Coronary artery (tissue), 2 donors: ENCODE measurements at regions not wholly inside any gene's neighbourhood (a gene's known extent, or its start where the extent isn't known, plus 50 kb on each side); places are given as distances from the start of the nearest gene placed in this dataset.
A peak's percentile ranks its signal among the peaks of the same experiment; 100 is the strongest.

Experiments used
- DNase-seq: peaks from one replicate; pipeline ENCODE4 v3.0.0-alpha.2; 2017; ENCODE audit warnings: low spot score
- H3K27ac ChIP-seq, 2 donors: fragments of 200-600 bp; sonication (generic); one replicate each; pipeline ENCODE4 v1.5.1; 2016 to 2019
- H3K4me3 ChIP-seq: fragments of 200-600 bp; sonication (generic); 2 replicates; pipeline ENCODE4 v1.5.1; 2016; ENCODE audit warnings: mild to moderate bottlenecking, moderate library complexity
- TF ChIP-seq, protein P1 (sequence below): fragments of 200-600 bp; sonication (generic); IDR thresholded peaks from one replicate; pipeline ENCODE4 v1.5.1; 2019; ENCODE audit warnings: antibody characterized with exemption

DNA sequence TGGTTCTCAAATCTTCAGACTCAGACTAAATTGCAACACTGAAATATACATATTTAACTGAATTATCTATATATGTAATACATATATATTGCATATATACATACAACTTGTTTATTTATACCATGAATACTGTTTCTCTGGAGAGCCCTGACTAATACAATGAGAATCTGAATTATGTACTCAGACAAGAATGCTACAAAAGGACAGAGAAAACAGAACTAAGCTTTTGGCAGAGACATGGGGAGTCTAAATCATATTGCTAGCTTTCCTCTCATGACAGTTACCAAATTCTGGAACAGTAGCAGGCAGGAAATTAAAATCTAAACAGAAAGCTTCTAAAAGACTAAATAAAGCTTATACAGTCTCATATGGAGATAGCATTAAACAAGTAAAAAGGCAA lies 142.4 kb upstream of the KCNMB2 start:
- Histone ChIP-seq H3K4me3 (no peak overlapping the region), H3K27ac (peak overlapping the region; percentile 9 to 35)
- DNase-seq: no peak
- TF ChIP-seq, protein P1, sequence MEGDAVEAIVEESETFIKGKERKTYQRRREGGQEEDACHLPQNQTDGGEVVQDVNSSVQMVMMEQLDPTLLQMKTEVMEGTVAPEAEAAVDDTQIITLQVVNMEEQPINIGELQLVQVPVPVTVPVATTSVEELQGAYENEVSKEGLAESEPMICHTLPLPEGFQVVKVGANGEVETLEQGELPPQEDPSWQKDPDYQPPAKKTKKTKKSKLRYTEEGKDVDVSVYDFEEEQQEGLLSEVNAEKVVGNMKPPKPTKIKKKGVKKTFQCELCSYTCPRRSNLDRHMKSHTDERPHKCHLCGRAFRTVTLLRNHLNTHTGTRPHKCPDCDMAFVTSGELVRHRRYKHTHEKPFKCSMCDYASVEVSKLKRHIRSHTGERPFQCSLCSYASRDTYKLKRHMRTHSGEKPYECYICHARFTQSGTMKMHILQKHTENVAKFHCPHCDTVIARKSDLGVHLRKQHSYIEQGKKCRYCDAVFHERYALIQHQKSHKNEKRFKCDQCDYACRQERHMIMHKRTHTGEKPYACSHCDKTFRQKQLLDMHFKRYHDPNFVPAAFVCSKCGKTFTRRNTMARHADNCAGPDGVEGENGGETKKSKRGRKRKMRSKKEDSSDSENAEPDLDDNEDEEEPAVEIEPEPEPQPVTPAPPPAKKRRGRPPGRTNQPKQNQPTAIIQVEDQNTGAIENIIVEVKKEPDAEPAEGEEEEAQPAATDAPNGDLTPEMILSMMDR: no peak

DNA sequence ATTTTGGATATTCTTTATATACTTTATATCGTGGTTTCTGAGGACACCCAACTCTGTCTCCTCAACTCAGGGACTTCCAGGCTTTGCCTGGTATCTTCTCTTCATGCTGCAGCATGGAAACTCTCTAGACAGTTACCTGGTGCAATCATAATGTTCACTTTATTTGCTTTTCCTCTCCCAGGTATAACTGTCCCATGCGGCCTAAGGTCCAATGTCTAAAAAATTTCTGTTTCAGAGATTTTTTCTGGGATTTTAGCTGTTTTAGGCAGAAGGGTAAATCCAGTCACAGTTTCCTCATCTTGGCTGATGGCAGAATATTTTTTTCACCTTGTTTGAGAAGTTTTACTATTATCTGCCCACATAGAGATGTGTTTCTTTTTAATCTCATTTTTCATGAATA lies 139.9 kb upstream of the KCNMB2 start:
- DNase-seq: no peak
- no peak overlapping the region for H3K27ac ChIP-seq
- TF ChIP-seq, protein P1: no peak
- H3K4me3 ChIP-seq: no peak overlapping the region

DNA sequence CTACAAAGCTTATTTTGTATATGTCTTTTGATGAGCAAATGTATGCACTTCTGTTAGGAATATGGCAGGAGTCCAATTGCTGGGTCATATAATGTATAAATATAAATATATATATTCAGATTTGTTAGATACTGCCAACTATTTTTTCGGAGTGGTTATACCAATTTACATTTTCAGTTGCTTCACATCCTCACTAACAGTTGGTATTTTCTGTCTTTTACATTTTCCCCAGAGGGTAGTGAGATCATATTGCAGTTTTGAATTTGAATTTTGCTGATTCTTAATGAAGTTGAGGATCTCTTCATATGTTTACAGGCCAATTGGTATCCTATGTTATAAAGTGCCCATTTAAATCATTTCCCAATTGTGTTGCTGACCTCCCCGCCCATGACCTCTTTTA lies 139.0 kb upstream of the KCNMB2 start:
- no peak for DNase-seq
- no peak overlapping the region for H3K4me3 ChIP-seq
- TF ChIP-seq, protein P1: no peak
- no peak overlapping the region for H3K27ac ChIP-seq

DNA sequence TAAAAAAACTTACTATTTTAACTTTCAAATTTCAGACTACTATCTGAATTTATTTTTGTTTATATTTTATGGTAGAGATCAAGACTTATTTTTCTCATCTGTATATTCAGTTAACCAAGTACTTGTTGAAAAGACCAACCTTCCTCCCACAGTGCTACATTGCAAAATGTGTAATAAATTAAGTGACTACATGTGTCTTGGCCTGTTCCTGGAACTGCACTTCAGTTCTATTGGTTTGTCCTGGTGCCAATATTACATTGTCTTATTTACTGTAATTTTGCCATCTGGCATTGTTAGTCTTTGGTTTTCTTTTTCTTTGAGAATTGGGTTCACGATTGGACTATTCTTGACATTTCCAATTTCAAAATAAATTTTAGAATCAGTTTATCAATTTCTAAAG lies 138.4 kb upstream of the KCNMB2 start:
- no peak for DNase-seq
- Histone ChIP-seq H3K27ac (no peak overlapping the region), H3K4me3 (no peak overlapping the region)
- TF ChIP-seq, protein P1: no peak

DNA sequence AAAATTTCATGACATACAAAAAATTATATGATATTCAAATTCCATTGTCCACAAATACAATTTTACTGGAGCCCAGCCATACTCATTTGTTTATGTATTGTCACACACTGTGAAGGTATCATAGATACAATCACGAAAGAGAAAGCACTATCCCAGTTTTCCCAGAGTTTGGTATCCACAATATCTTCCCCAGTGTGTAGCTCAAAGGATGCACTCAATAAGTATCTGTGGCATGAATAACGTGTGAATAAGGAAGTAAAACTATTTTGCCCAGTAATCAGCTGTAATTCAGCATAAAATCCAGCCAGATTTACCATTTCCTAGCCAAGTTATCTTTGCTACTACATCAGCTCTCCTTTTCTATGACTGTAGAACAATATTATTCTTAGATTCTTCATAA lies 131.3 kb upstream of the KCNMB2 start:
- DNase-seq: no peak
- Histone ChIP-seq H3K27ac (no peak overlapping the region), H3K4me3 (no peak overlapping the region)
- TF ChIP-seq, protein P1: no peak

DNA sequence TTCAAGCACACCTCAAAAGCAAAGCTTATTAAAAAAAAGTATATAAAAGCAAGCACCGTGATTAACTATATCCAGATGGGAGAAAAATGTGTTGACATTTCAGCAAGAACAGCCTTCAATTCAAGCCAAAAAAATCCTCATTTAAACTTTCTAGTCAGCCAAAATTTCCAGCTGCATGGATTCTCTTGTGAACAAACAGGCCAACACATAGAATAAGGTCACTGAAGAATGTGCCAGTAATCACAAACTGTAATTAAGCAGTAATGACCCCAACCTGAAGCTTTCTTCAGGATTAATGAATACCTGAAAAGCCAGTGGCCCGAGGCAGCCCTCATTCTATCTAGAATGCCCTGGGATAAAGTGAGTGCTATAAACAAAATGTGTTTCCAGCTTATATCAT lies 130.7 kb upstream of the KCNMB2 start:
- no peak overlapping the region for H3K27ac ChIP-seq
- DNase-seq: no peak
- TF ChIP-seq, protein P1: no peak
- no peak overlapping the region for H3K4me3 ChIP-seq

DNA sequence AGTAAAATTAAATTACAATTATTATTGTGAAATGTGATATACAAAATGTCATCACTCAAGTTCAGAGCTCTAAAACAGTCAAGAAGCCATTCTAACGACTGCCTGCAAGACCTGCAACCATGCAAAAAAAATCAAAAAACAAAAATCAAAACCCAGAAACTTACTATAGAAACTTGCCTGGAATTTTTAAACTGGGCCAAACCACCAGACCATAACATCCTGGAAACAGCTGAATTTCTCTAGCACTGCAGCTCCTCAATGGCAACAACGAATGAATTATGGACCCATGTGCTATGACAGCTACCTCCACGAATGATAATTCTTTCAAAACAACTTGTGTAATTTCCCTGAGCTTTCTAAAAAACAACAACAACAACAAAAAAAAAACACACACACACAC lies 130.0 kb upstream of the KCNMB2 start:
- no peak for DNase-seq
- H3K27ac ChIP-seq: no peak overlapping the region
- no peak overlapping the region for H3K4me3 ChIP-seq
- TF ChIP-seq, protein P1: no peak
